HG02884 (cell line): ENCODE measurements at regions not wholly inside any gene's neighbourhood (a gene's known extent, or its start where the extent isn't known, plus 50 kb on each side); places are given as distances from the start of the nearest gene placed in this dataset.
A peak's percentile ranks its signal among the peaks of the same experiment; 100 is the strongest.

Experiments
- ATAC-seq: cut with Tn5 transposase; IDR thresholded peaks from one replicate; pipeline ENCODE4 v1.9.1; 2021; ENCODE audit warnings: mild to moderate bottlenecking, moderate library complexity; ENCODE audit not compliant: unreplicated experiment

DNA sequence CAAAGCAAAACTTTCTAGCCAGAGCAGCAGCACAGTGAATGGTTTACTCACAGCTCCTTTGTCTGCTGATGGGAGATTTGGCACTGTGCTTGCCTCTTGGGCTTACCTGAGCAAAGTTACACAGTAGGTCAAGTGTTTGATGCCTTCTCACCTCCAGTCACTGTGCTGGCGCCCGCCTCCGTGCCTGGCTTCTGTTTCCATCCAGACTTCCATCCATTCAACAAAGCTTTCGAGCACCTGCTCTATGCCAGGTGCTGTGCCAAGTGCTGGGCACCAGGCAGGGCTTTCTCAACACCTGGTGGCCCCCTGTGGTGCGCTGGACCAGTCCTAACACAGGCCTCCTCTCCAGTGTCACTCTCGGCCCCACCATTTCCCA, 199.2 kb upstream of the EEA1 start:
- no peak for ATAC-seq

DNA sequence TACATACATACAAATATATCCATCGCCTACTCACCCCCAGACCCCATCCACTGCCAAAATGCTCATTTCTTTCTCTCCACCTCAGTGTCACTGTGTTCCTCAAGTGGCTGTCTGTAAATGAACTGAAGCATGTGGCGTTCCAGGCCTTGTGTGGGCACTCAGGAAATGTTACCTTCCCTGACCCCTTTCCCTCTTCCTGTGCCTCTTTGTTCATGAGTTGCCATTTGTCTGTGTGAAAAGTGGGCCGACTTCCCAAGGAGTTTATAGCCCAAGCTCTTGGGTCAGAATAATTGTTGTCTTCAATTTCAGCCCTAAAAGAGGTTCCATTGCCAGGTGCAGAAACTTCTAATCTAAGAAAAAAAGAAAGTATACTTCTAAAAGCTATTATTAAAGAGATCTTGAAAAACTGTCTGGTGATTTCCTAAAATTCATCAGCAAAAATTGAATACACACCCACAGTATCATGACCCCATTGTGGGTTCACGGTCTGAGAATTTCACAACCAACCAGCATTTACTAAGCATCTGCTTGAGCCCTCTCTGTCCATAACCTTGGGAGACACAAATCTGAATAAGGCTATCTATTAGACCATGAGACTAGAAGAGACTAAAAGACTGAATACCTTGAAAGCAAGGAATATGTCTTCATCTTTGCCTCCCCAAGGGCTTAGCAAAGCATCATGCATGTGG, 201.4 kb upstream of the EEA1 start:
- ATAC-seq, result no peak

DNA sequence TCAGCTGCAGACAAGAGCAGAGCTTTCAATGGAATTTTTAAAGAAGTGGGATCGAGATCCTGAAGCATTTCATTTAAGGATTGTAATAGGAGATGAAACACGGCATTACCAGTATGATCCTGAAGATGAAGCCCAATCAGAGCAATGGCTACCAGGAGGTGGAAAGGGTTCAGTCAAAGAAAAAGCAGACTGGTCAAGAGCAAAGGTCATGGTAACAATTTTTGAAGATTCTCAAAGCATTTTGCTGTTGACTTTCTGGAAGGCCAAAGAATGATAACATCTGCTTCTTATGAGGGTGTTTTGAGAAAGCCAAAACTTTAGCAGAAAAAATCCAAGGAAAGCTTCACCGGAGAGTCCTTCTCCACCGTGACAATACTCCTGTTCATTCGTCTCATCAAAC, 204.3 kb upstream of the EEA1 start:
- ATAC-seq, result no peak

DNA sequence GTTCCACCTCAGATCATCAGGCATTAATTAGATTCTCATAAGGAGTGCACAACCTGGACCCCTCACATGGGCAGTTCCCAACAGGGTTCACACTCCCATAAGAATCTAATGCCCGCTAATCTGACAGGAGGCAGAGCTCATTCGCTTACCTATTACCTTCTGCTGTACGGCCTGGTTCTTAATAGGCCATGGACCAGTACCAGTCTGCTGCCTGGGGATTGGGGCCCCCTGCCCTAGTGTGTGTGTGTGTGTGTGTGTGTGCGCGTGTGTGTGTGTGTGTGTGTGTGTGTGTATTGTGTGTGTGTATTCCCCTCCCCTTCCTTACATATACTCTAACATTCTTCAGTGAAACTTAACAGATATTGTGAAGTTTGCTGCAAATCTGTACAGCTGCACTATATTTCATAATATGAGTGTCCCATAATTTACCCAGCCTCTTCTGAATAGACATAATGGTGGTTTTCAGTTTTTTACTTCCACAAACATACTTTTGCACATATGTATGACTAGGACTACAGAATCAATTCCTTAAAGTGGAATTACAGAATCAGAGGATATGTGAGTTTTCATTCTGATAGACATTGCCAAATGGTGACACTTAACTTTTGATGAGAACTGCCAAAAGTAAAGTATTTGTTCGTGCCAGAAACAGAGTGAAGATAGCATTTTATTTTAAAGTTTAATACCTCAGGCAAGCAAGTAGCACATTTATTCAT, 205.2 kb upstream of the EEA1 start:
- no peak for ATAC-seq

DNA sequence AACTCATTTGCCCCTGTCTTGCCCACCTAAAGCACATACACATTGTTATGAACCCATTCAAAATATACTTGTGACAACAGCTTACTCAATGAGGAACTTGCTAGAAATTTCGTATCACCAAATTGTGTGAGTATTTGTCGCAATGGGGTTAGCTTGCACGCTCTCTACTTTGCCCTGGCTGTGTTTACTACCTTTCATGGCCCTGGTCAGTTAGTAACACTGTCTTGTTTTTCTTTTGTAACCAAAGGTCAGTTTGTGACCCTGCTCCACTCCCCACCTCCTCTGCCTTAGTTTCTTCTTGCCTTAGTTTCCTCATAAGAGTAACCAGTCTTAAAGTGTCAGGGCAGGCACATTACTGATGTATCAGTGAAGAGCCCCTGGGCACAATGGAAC, 205.8 kb upstream of the EEA1 start:
- no peak for ATAC-seq

DNA sequence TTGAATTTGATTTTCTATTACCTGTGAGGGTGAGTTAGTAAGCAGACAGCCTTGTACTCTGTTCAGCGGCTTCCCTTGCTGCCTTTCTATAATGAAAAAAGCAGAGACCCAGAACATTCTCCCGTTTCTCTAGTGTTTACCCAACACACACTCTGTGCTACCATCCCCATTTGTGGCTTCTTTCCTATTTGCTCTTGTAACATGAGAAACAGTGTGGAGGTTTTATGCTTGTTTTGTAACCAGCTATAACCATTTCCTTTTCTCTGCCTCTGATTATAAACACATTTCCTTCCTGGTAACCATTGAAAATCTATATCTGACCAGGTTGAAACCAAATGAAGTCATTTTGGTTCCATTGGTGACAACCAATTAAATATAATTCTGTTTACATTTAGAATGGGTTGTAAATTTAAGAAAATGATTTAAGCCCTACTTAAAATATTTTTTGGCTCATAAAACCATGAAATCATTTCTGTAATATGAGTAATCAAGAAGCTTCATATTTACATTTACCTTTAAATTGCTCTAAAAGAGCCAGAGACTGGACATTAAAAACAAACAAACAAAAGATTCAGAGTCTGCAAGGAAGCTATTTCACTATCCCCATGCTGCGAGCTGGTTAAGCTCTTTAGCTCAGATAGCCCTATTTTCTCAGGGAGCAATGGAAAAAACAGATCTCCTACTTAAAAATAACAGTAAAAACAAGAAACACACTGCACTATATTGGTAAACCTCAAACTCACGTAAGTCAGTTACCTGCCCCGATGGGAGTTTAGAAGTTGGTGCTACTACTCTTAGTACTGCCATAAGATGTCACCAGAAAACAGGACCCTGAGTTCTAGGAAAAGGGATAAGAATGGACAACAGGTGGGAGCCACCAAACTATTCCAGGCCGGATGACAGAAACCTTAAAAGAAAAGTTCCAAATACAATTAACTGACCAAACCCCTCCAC, 206.5 kb upstream of the EEA1 start:
- ATAC-seq, result peak; percentile 32

DNA sequence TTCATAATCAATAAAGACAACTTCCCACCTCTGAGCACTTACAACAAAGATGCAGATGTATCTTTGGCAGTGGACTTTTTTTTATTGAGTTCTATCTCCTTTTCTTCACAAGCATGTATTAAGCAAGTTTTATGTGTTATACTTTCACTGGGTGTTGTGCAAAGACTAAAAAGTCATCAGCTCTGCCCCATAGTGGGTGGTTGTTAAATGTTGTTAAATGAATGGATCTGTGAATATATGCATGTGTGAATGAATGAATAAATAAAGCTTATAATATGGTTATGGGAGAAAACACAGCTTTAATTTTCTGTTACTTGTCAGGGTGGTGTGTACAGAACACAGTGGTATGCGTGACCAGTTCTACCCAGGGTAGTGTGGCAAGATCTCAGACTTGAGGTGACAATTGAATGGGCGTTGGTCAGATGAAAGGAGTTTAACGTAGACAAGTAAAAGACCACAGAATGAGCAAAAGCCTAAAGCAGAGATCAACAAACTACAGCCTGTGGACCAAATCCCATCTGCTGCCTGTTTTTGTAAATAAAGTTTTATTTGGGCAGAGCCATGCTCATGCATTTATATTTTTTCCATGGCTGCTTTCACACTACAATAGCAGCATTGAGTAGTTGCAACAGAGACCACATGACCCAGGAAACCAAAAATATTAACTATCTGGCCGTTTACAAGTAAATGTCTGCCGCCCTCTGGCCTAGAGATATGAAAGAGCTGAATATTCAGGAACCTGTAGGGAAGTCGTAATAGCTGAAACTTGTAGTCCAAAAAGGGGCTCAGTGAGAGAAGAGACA, 207.4 kb upstream of the EEA1 start:
- ATAC-seq, result no peak

DNA sequence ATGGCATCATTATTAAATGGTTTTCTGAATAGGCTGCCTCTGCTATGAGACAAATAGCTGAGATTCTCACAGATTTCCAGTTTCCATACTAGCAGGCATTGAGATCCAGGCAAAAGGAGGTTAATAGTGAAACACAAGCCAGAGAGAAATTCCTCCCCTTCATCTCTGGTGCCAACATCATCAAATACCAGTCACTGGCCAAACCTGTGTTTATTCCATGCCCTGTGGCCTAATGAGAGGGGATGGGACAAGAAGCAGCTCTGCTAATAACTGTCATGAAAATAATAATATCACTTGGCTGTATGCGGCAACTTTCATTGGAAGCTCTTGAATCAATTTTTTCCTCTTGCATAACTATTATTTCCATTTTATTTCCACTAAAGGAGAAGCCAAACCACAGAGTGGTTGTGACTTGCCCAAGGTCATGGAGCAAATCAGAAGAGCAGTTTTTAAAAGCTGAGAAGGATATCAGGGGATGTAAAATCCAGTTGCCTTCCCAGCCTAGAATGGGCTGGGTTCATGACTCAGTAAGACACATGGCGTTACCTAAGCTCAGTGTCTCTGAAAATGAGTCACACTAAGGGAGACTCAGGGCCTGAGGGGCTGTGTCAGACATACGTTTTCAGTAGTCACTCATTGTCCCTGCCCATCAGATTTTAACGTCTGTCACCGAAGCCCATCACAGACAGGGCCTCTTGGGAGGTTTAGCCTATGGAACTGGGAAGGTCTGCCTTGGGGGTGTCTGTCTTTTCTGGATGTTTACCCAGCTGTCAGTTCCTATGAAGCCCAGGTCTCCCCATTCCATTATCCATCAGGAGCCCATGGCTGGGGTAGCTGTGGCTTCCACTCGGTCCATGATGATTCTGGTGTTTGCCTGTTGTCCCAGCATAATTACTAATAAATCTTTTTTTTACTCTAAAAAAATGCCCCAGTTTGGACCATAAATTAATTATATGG, 208.8 kb upstream of the EEA1 start:
- peak; percentile 41 for ATAC-seq

DNA sequence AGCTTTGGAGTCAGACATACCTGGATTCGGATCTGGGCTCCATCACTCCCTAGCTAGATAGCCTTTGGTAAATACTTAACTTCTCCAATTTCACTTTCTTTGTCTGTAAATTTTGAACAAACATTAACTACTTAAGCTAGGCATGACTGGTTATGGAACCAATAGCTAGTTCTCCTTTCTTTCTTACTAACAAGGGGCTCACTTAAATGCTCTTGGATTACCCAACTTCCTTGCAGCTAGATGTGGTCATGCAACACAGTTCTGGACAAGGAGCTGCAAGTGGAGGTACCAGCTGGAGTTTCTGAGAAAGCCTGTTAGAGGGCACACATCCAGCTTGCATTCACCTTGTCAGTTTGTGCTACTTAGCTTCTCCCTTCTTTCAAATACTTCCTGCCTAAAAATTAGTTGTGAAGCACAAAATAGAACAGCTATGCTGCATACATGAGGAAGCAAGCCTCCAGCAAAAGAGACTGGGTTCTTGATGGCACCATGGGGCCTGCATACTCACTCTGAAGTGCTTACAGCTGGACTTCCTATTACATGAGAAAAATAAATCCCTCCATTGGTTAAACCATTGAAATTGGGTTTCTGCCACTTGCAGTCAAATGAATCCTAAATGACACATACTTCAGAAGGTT, 210.1 kb upstream of the EEA1 start:
- ATAC-seq, result peak; percentile 48

DNA sequence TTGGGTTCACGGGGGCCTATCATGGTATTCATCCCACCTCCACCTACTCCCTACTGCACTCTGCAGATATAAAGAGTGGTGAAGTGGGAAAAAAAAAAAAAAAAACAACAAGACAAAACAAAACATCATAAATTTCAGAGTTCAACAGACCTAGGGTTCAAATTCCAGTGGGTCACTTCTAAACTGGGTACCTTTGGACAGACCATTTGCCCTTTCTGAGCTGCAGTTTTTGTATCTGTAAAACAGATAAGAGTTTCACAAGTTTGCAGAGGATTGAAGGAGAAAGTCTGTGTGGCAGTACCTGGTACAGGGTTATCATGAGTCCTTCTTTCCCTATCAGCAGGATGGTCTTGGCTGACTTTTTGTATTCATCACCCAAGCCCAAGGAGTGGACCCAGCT, 211.2 kb upstream of the EEA1 start:
- ATAC-seq, result no peak

DNA sequence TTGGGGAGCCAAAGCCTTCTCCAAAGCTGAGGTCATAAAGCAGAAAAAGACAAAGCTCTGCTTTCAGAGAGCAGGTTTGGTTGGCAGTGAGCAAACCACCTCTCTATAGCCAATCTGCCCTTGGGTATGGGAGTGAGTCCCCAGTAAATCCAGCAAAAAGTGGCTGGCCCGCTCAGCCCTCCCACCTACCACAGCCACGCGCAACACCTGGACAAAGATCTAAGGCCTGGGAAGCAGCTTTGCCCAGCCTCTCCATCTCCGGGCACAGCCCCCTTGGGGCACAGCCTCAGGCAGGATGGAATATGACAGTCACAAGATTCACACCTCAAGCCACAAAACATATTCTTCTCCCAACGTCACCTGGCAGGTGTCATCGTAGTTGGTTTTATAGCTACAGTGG, 211.7 kb upstream of the EEA1 start:
- ATAC-seq, result no peak

DNA sequence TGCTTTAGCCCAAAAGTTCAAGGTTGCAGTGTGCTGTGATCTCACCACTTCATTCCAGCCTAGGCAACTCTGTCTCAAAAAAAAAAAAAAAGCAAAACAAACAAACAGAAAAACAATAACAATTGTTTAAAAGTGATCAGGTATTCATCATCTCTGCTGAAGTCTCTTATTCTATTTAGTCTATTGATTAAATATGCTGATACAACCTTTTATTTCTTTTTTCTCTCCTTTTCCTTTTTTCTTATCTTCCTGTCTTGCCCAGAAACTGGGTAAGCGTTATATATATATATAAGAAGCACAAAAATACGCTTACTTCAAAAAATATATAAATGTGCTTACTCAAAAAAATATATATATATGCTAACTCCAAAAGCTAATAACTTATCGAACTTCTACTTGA, 213.8 kb upstream of the EEA1 start:
- ATAC-seq, result no peak

DNA sequence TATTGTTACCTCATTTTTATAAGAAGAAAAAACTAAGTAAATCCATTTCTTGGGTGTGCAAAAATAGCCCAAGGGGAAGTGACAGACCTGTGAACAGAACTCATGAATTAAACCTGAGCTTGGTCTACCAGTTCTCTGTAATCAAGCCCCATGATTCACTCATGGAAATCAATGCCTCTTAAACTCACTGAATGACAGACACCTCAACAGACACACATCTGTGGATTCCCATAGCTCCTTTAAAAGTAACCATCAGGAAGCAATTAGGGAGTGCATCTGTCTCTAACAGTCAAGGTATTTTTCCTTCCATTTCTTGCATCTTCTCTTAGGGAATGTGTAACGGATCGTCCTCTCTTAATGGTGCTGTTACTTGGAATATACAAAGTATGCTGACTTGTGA, 215.0 kb upstream of the EEA1 start:
- no peak for ATAC-seq

DNA sequence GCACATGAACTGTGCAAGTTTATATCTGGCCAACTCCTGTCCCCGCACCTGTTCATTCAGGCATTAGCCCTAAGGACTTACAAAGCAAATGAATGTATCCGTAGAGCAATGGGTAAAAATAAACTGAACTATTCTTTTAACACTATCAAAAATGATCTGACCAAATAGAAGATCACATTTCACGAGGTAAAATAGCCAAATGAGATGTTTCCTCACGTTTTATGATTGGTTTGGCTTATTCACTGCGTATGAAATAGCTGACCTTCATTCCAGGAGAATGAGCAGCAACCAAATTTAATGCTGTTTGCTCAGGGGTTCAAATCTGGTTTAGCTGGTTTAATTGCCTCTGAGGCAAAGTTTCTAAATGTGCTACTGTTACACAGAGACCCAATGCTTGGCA, 216.0 kb upstream of the EEA1 start:
- no peak for ATAC-seq

DNA sequence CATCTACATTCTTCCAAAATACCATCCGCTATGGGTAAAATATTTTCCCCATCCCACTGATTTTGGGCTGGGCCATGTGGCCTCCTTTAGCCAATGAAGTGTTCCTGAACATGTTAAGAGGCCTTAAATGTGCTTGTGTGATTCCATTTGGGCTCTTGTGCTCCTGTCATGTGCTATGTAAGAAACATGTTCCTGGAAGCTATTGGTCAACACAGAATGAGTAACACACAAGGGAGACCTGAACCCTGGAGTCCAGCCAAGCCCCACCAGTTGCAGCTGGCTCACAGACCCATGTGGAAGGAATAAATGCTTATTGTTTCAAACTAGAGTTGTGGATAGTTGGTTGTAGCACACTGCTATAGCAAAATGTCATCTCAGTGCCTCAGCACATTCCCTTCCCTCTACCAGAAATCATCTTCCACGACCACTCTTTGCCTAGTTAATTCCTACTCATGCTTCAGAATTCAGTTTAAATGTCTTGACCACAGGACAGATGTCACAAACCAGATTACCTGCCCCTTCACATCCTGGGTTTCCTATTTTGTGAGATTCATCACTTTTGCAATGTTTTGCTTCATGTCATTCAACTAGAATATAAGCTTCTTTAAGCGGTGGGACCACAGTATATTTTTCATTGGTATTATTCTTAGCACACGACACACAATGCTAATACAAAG, 217.3 kb upstream of the EEA1 start:
- ATAC-seq, result no peak

DNA sequence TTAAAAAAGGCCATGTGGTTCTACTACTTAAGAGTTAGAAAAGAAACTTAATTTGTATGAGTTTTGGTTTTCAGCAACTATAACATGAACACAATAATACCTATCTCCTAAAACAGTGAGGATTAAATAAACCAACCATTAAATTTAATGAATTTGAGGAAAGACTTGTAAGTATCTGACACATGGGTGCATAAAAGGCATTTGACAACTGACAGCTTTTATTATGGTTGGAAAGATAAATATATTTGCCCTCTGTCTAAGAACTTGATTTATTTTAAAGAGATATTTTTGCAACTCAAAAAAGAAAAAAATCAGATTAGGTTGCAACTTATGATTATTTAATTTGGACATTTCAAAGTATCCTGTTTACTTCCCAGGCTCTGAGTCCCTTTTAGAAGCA, 217.9 kb upstream of the EEA1 start:
- ATAC-seq, result no peak

DNA sequence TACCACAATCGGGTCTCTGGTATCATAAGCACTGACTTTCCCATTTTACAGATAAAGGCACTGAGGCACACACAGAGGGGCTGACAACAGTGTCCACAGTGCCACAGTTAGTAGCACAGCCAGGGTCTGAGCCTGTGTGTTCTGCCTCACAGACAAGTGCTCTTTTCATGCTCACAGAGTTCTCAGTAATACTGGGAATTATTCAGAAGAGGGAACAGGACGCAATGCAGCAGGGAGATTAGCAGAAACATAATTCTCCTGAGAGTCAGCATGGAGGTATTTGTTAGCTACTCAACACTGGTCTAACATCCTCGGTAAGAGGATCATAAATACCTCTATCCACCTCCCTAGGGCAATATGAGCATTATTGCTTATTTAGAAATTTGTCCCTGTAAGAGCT, 219.3 kb upstream of the EEA1 start:
- no peak for ATAC-seq

DNA sequence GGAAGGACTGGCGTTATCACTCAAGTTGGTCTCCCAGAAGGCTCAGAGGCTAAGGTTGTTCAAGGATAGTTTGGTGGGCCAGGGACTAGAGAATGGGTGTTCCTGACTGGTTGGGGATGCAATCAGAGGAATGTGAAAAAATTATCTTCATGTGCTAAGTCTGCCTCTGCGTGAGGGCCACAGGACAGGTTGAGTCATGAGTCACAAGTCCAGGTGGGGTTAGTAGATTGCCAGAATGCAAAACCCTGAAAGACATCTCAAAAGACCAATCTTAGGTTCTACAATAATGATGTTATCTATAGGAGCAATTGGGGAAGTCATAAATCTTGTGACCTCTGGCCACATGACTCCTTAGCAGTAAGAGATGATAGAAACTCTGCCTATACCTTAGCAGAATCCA, 220.1 kb upstream of the EEA1 start:
- no peak for ATAC-seq
